KG1 (cell line): ENCODE measurements at regions not wholly inside any gene's neighbourhood (a gene's known extent, or its start where the extent isn't known, plus 50 kb on each side); places are given as distances from the start of the nearest gene placed in this dataset.

Source experiments
- DNase-seq: peaks from one replicate; lab custom pipeline; 2025; lab: John Stamatoyannopoulos, UW

GRCh38 chr14:71636076-71636475 lies 296.2 kb upstream of the RGS6 start:
- no peak for DNase-seq

GRCh38 chr14:71636820-71637471 lies 295.3 kb upstream of the RGS6 start:
- DNase-seq, result no peak

- DNase-seq, result no peak
Observed at GRCh38 chr14:71638523-71639196, 293.6 kb upstream of the RGS6 start.

GRCh38 chr14:71642715-71643114 lies 289.5 kb upstream of the RGS6 start:
- DNase-seq, result no peak

GRCh38 chr14:71645656-71646055 lies 286.6 kb upstream of the RGS6 start:
- DNase-seq, result no peak

- DNase-seq, result no peak
Observed at GRCh38 chr14:71646518-71646917, 285.7 kb upstream of the RGS6 start.

GRCh38 chr14:71647086-71647784 lies 285.0 kb upstream of the RGS6 start:
- DNase-seq, result no peak

- no peak for DNase-seq
Observed at GRCh38 chr14:71648725-71649124, 283.5 kb upstream of the RGS6 start.

GRCh38 chr14:71650187-71650755 lies 282.0 kb upstream of the RGS6 start:
- no peak for DNase-seq

GRCh38 chr14:71651228-71651627 lies 281.0 kb upstream of the RGS6 start:
- no peak for DNase-seq

GRCh38 chr14:71652368-71652767 lies 279.9 kb upstream of the RGS6 start:
- DNase-seq, result no peak

- DNase-seq, result no peak
Observed at GRCh38 chr14:71654810-71655209, 277.4 kb upstream of the RGS6 start.

GRCh38 chr14:71658261-71658860 lies 273.9 kb upstream of the RGS6 start:
- no peak for DNase-seq

GRCh38 chr14:71659159-71659558 lies 273.1 kb upstream of the RGS6 start:
- no peak for DNase-seq

- DNase-seq, result no peak
Observed at GRCh38 chr14:71661441-71661840, 270.8 kb upstream of the RGS6 start.

- DNase-seq, result no peak
Observed at GRCh38 chr14:71662291-71662790, 269.9 kb upstream of the RGS6 start.

GRCh38 chr14:71665157-71665556 lies 267.1 kb upstream of the RGS6 start:
- DNase-seq, result no peak

GRCh38 chr14:71665781-71666180 lies 266.4 kb upstream of the RGS6 start:
- no peak for DNase-seq

GRCh38 chr14:71666571-71667145 lies 265.6 kb upstream of the RGS6 start:
- no peak for DNase-seq

- no peak for DNase-seq
Observed at GRCh38 chr14:71668186-71668912, 263.9 kb upstream of the RGS6 start.

- DNase-seq, result no peak
Observed at GRCh38 chr14:71672596-71672995, 259.6 kb upstream of the RGS6 start.
